ENCODE measurements at regions not wholly inside any gene's neighbourhood (a gene's known extent, or its start where the extent isn't known, plus 50 kb on each side); places are given as distances from the start of the nearest gene placed in this dataset.
"Not testable (repeated sequence)": the region's sequence is repeated elsewhere in the genome, so short reads cannot be mapped to it uniquely, and the experiment has no call there.

DNA sequence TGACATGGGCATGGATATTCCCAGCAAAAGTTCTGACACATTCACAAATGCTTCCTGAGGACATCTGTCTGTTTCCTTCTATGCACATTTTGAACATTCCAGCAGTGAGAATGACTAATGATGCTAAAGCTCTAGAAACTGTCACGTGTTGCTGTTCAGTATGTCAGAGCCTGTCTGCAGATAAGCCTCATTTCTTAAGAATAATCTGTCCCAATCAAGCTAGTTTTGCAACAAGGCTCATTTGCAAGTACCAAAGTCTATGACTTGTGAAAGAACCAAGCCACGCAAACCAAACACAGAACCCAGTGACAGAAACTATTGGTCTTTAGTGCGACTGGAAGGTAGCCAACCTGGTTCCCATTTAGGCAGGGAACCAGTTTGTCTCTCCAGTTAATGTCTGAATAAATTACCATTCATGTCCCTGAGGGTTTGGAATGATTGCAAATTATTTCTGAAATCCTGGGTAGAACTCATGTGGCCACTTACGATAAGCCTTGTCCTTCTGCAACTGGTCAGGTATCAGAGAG lies 178.5 kb downstream of the C9orf152 start:
- DNase-seq = no peak

GRCh38 chr9:110029956-110030480 lies 177.9 kb downstream of the C9orf152 start:
- DNase-seq = no peak

DNA sequence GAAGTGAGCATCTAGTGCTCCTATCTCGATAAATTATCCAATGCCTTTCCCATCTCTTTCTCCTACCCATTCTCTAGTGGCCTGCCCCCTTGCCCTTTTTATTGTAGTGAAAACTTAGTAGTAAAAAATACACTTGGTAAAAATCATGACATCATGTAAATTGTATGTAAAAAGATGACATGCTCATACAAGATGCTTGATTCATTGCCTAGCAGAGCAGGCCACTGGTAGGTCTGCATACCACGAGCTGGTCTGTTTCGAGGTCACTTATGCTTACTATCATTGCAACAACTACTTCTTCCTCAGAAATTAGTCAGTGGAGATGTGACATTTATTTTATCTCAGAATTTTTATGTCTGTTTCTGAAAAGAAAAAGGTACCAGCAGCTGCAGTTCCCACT lies 177.3 kb downstream of the C9orf152 start:
- no peak for DNase-seq

DNA sequence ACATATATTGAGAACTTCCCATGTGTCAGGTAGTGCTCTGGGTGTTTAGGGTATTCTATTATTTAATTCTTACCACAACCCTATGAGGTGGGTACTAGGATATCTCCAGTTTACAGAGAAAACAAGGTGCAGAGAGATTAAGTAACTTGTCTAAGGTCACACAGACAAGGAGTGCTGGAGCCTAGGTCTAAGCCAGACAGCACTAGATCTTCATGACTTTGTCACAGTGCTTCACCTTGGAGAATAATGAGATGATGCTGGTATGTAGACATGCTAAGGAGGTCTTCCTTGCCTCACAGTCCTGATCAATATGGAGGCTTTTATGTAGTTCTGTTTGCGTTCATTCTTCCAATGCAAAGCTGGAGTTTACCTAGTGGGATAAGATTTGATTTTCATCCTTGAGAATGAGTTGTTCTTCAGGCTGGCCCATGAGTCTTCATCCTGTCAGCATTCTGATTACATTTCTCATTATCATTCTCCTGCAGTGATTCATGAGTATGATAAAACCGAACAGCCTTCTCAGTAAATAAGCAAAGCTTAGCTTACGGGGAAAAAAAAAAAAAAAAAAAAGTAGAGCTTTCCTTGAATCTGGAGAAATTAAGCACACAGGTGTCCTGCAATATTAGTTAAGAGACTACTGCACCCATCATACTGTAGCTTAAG lies 176.3 kb downstream of the C9orf152 start:
- no peak for DNase-seq

DNA sequence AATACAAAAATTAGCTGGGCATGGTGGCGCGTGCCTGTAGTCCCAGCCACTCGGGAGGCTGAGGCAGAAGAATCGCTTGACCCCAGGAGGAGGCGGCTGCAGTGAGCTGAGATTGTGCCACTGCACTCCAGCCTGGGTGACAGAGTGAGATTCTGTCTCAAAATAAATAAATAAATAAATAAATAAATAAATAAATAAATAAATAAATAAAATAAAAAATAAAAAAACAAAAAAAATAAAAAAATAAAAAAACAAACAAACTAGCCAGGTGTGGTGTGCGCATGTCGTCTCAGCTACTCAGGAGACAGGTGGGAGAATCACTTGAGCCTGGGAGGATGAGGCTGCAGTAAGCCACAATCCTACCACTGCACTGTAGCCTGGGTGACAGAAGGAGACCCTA lies 175.4 kb downstream of the C9orf152 start:
- not testable (repeated sequence) for DNase-seq

- no peak for DNase-seq
These were observed 174.1 kb downstream of the C9orf152 start for GRCh38 chr9:110033869-110034268.

DNA sequence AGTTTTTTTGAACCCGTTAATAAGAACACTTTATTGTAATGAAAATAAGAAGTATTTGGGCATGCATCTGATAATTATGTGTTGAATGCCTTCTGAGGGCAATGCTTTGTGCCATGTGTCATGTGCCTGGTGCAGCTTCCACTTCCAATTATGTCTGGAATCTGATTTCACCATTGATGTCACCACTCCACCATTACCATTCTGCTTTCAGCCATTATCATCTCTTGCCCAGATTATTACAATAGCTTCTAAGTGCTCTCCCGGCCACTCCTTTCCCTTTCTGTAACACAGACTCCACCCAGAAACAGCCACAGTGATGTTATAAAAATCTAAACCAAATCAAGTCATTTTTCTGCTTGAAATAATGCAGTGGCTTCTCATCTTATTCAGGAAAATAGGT lies 171.7 kb downstream of the C9orf152 start:
- DNase-seq = no peak

- DNase-seq = no peak
These were observed 167.2 kb downstream of the C9orf152 start for GRCh38 chr9:110040788-110041187.

DNA sequence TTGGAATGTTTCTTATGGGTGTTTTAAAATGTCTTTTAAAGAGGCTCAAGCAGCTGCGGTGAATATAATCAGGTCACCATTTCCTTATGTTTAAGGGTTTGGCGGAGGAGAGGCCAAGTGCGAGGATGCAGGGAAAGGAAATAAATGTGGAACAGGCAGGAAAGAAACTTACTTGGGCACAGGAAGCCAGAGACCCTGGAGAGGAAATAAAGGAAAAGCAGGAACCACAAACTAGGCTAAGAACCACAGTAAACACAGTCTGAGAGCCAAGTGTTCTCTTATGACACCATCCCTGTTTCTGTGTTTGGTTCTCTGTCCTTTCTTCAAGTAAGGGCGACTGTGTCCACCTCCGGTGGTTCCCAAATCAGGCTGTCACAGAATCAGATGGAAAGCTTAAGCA lies 166.5 kb downstream of the C9orf152 start:
- no peak for DNase-seq

DNA sequence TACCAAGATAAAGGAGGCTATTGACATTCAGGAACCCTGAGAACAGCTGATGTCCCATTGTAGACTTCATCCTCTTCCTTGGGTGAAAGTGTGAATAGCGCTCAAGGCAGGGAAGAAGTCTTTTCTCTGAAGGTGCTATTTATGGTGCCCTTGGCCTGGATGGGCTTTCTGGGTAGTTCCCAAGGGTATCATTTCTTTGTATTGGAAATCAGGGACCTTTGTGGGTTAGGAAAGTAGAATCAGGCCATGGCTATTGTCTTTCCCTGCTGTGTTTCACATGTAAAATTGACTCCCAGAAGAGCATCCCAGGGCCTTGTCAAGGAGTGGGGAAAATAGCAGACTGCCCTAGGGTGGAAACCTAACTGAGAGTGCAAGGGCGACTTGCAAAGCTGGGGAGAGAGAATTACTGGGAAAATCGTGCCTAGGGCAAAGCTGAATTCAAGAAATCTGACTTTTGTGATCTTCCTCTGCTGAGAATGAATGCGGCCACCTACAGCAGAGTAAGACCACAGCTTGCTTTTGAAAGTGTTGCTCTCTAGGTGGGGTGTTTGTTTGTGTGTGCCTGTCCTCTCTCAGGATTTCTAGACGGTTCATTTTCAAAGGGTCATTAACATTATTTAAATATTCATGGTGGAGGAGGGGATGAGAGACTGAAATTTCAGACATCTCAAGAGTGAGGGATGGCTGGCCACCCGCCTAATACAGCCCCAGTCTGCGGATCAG lies 160.6 kb downstream of the C9orf152 start:
- DNase-seq = no peak

GRCh38 chr9:110047955-110048402 lies 160.0 kb downstream of the C9orf152 start:
- DNase-seq = no peak

GRCh38 chr9:110048403-110048975 lies 159.5 kb downstream of the C9orf152 start:
- DNase-seq = peak; percentile 40

DNA sequence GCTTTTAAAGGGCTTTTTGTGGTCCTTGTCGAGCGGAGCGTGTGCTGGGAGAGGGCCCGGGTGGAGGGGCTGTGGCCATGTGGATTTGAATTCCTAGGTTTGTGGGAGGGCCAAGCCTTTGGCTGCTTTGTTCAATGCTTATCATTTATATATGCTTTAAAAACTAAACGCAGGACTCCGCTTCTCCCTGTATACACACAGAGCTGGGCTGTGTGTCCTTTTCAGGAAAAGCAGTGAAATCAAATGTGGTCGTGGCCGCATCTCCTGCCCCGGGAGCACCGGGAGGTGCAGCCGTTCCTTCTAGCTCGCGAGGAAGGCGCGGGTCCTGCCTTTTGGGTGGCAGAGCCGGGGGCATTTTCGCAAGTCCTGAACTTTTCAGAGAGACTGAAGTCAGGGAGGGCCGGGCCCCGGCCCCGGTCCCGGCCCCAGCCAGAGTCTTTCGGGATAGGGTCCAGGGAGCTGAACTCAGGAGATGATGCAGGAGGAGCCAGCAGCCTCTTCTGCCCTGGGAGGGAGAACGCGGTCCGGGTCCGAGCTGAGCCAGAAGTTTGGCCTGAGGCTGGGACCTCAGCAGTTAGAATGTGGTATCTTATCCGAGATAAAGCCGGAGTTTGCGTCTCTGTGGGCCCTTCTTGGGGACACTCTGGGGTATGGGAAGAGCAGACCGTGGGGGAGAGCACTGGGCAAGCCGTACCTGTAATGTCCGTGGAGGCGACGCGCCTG lies 158.8 kb downstream of the C9orf152 start:
- DNase-seq = no peak

DNA sequence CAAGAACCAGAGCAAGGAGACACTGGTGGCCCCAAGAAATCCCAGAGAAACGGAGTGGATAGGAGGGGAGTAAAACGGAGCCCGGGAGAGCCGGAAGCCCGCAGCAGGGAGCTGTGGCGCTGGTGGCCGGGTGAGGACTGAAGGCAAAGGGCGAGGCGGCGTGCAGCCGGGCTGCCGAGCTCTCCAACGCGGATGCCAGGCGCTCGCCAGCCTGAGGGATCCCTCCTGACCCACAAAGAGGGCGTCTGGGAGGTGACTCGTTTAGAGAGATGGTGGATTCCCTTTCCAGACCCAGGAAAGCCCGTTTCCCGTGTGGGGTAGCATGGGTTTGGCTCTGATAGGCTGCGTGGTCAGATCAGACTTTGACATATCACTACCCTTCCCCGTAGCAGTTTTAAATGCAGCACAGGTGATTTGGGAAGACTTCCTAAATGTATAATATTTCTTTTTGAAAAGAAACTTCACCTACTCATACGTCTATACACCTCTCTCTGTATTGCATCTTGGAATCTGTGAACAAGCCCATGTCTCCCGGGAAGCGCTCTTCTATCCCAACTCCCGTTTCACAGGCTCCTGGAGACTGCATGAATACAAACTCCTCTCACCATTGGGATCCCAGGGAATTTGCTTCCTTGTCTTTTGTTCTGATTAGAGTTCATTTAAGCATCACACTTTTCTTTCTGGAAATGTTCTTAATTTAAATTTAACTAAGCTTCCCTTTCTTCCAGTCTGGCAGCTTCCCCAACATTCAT lies 158.1 kb downstream of the C9orf152 start:
- DNase-seq = no peak

- DNase-seq = no peak
These were observed 157.0 kb downstream of the C9orf152 start for GRCh38 chr9:110050925-110051355.

DNA sequence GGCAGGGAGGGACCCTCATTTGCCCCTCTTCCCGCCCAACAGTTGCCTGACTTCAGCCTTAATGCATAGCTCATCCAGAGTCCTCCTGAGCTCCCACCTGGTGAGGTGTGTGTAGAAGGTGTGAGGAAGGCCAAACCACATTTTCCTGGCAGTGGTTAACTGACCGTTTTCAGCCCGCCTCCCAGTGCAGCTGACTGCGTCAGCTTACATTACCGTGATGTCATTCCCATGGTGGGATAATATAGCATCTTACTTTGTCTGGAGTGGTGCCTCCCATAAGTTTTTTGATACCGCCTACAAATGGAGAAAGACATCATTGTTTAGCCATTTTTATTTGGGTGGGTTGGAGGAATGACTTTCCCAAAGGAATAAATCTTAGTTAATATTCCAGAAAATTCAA lies 151.9 kb downstream of the C9orf152 start:
- no peak for DNase-seq

GRCh38 chr9:110058304-110058953 lies 149.5 kb downstream of the C9orf152 start:
- no peak for DNase-seq

- DNase-seq = no peak
These were observed 148.5 kb downstream of the C9orf152 start for GRCh38 chr9:110059461-110059860.

DNA sequence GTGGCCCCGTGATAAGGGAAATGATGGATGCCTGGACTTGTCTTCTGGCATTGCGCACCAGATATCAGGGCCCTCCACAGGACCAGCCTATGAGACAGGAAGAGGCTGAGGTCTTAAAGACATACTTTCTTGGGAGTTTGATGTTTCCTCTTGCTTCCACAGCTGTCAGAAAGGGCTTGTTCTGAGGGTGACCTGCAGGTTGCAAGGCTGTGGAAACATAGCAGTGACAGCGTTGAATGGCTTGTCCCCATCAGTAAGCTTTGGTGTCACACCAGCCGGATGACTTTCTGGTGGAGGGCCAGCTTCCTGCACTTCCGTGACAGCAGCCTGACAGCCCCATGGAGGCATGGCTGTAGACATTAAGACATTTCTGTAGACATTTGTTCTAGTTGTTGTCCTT lies 143.2 kb downstream of the C9orf152 start:
- no peak for DNase-seq

GRCh38 chr9:110065532-110065931 lies 142.4 kb downstream of the C9orf152 start:
- DNase-seq = no peak

GRCh38 chr9:110066929-110067716 lies 140.8 kb downstream of the C9orf152 start:
- no peak for DNase-seq
